ENCODE measurements at regions not wholly inside any gene's neighbourhood (a gene's known extent, or its start where the extent isn't known, plus 50 kb on each side); places are given as distances from the start of the nearest gene placed in this dataset.
A peak's percentile ranks its signal among the peaks of the same experiment; 100 is the strongest.

GRCh38 chrX:40936827-40937226 lies 148.4 kb upstream of the USP9X start:
- TF ChIP-seq, protein P1, sequence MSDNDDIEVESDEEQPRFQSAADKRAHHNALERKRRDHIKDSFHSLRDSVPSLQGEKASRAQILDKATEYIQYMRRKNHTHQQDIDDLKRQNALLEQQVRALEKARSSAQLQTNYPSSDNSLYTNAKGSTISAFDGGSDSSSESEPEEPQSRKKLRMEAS (IDR thresholded peaks at IDR 0.05; ENCODE audit: low read depth, low read length): no peak
- TF ChIP-seq CTCF (IDR thresholded peaks at IDR 0.05; ENCODE audit: low read depth, low read length) (no peak), POLR2A (IDR thresholded peaks at IDR 0.05; ENCODE audit: extremely low read depth, insufficient read length) (no peak), MYC (IDR thresholded peaks at IDR 0.05; ENCODE audit: low read depth, low read length) (no peak)
- no peak for DNase-seq (ENCODE audit: low read depth)
- no peak overlapping the region for H3K4me3 ChIP-seq (ENCODE audit: low read depth, low read length)

DNA sequence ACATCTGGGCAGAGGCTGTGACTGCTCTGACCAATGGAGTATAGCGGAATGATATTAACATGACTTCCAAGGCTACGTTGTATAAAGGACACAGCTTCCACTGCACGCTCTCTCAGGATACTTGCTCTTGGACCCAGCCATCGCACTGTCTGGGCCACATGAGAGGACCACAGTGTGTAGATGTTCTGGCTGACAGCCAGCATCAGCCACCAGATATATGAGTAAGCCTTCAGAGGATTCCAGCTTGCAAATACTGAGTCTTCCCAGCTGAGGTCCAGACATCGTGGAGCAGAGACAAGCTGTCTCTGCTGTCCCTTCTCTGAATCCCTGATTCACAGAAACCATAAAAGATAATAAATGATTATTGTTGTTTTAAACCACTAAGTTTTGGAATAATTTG lies 146.8 kb upstream of the USP9X start:
- H3K4me3 ChIP-seq (ENCODE audit: low read depth, low read length): no peak overlapping the region
- TF ChIP-seq, protein P1 (IDR thresholded peaks at IDR 0.05; ENCODE audit: low read depth, low read length): no peak
- no peak for TF ChIP-seq POLR2A (IDR thresholded peaks at IDR 0.05; ENCODE audit: extremely low read depth, insufficient read length)
- no peak for TF ChIP-seq MYC (IDR thresholded peaks at IDR 0.05; ENCODE audit: low read depth, low read length)
- no peak for TF ChIP-seq CTCF (IDR thresholded peaks at IDR 0.05; ENCODE audit: low read depth, low read length)
- no peak for DNase-seq (ENCODE audit: low read depth)

- H3K4me3 ChIP-seq (ENCODE audit: low read depth, low read length): no peak overlapping the region
- TF ChIP-seq, protein P1 (IDR thresholded peaks at IDR 0.05; ENCODE audit: low read depth, low read length): no peak
- TF ChIP-seq MYC (IDR thresholded peaks at IDR 0.05; ENCODE audit: low read depth, low read length) (no peak), CTCF (IDR thresholded peaks at IDR 0.05; ENCODE audit: low read depth, low read length) (no peak), POLR2A (IDR thresholded peaks at IDR 0.05; ENCODE audit: extremely low read depth, insufficient read length) (no peak)
- no peak for DNase-seq (ENCODE audit: low read depth)
Observed at GRCh38 chrX:40943093-40943641, 142.1 kb upstream of the USP9X start.

GRCh38 chrX:40945361-40945713 lies 139.9 kb upstream of the USP9X start:
- no peak for TF ChIP-seq CTCF (IDR thresholded peaks at IDR 0.05; ENCODE audit: low read depth, low read length)
- TF ChIP-seq MYC (IDR thresholded peaks at IDR 0.05; ENCODE audit: low read depth, low read length): no peak
- TF ChIP-seq POLR2A (IDR thresholded peaks at IDR 0.05; ENCODE audit: extremely low read depth, insufficient read length): no peak
- TF ChIP-seq, protein P1 (IDR thresholded peaks at IDR 0.05; ENCODE audit: low read depth, low read length): no peak
- no peak overlapping the region for H3K4me3 ChIP-seq (ENCODE audit: low read depth, low read length)
- DNase-seq (ENCODE audit: low read depth): peak; percentile 30

DNA sequence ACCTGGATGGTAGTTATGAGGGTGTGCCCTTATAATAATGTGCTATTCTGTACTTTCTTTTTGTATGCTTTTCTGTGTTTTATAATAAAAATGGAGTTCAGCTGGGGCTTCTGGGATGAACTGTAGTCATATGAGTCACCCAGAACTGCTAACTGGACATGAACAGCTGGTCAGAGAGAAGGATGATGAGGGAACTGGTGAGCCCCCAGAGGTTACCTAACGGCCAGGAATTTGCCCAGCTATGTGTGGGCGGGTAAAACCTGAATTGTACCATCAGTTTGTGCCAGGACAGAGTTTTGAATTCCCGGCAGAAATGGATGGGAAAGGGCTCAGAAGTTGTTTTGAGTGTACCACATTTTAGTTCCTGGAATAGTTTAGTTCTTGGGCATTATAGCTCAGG lies 138.0 kb upstream of the USP9X start:
- no peak for DNase-seq (ENCODE audit: low read depth)
- H3K4me3 ChIP-seq (ENCODE audit: low read depth, low read length): no peak overlapping the region
- no peak for TF ChIP-seq CTCF (IDR thresholded peaks at IDR 0.05; ENCODE audit: low read depth, low read length)
- TF ChIP-seq MYC (IDR thresholded peaks at IDR 0.05; ENCODE audit: low read depth, low read length): no peak
- no peak for TF ChIP-seq POLR2A (IDR thresholded peaks at IDR 0.05; ENCODE audit: extremely low read depth, insufficient read length)
- TF ChIP-seq, protein P1 (IDR thresholded peaks at IDR 0.05; ENCODE audit: low read depth, low read length): no peak

Measured in NB4 (cell line).